ENCODE measurements at regions not wholly inside any gene's neighbourhood (a gene's known extent, or its start where the extent isn't known, plus 50 kb on each side); places are given as distances from the start of the nearest gene placed in this dataset.

- TF ChIP-seq, protein P1, sequence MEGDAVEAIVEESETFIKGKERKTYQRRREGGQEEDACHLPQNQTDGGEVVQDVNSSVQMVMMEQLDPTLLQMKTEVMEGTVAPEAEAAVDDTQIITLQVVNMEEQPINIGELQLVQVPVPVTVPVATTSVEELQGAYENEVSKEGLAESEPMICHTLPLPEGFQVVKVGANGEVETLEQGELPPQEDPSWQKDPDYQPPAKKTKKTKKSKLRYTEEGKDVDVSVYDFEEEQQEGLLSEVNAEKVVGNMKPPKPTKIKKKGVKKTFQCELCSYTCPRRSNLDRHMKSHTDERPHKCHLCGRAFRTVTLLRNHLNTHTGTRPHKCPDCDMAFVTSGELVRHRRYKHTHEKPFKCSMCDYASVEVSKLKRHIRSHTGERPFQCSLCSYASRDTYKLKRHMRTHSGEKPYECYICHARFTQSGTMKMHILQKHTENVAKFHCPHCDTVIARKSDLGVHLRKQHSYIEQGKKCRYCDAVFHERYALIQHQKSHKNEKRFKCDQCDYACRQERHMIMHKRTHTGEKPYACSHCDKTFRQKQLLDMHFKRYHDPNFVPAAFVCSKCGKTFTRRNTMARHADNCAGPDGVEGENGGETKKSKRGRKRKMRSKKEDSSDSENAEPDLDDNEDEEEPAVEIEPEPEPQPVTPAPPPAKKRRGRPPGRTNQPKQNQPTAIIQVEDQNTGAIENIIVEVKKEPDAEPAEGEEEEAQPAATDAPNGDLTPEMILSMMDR (IDR thresholded peaks at IDR 0.05; ENCODE audit: extremely low read depth in 1 of 2, insufficient read depth in 1 of 2, low read depth in 1 of 2, low read length in 2 of 2) = no peak
- TF ChIP-seq EZH2 (IDR thresholded peaks at IDR 0.05; ENCODE audit: borderline replicate concordance, low read depth, low read length, severe bottlenecking) (no peak), POLR2AphosphoS5 (IDR thresholded peaks at IDR 0.05; ENCODE audit: insufficient read depth, low read depth, low read length) (no peak), MYC (IDR thresholded peaks at IDR 0.05; ENCODE audit: low read depth, low read length) (no peak), POLR2A (IDR thresholded peaks at IDR 0.05; ENCODE audit: low read depth, low read length) (no peak)
Observed at GRCh38 chr14:71728386-71728785, 203.8 kb upstream of the RGS6 start.
